OCI-LY1 (cell line): ENCODE measurements at regions not wholly inside any gene's neighbourhood (a gene's known extent, or its start where the extent isn't known, plus 50 kb on each side); places are given as distances from the start of the nearest gene placed in this dataset.

Experiments used
- H2AFZ ChIP-seq: fragments of 200-600 bp; sonication (generic), shearing (Covaris generic); 2 replicates; pipeline ENCODE4 v1.6.0; 2014; ENCODE audit warnings: antibody characterized with exemption, mild to moderate bottlenecking, low read length
- H3F3A ChIP-seq: fragments of 200-600 bp; sonication (generic), shearing (Covaris generic); 2 replicates; pipeline ENCODE4 v1.6.0; 2014; ENCODE audit warnings: mild to moderate bottlenecking, antibody characterized with exemption, low read length, moderate library complexity; ENCODE audit not compliant: insufficient read depth
- H3K27ac ChIP-seq: fragments of 200-600 bp; sonication (generic); 2 replicates; pipeline ENCODE4 v1.5.1; 2014; ENCODE audit warnings: low read length, mixed run types, mild to moderate bottlenecking, low read depth; ENCODE audit not compliant: poor library complexity, severe bottlenecking
- H3K27me3 ChIP-seq: fragments of 200-600 bp; sonication (generic); 2 replicates; pipeline ENCODE4 v1.6.0; 2014; ENCODE audit warnings: antibody characterized with exemption, mild to moderate bottlenecking, low read length, moderate library complexity; ENCODE audit not compliant: insufficient read depth
- H3K36me3 ChIP-seq: fragments of 200-600 bp; sonication (generic); 2 replicates; pipeline ENCODE4 v1.6.1; 2014; ENCODE audit warnings: mild to moderate bottlenecking, antibody characterized with exemption, low read length, moderate library complexity, mixed read lengths; ENCODE audit not compliant: insufficient read depth
- H3K4me1 ChIP-seq: fragments of 200-600 bp; sonication (generic); 2 replicates; pipeline ENCODE4 v1.5.1; 2014; ENCODE audit warnings: mild to moderate bottlenecking, low read length, moderate library complexity; ENCODE audit not compliant: insufficient read depth, severe bottlenecking
- H3K4me2 ChIP-seq: fragments of 200-600 bp; sonication (generic), shearing (Covaris generic); 2 replicates; pipeline ENCODE4 v1.6.1; 2014; ENCODE audit warnings: low read length
- H3K4me3 ChIP-seq: fragments of 200-600 bp; sonication (generic); 2 replicates; pipeline ENCODE4 v1.5.1; 2014; ENCODE audit warnings: low read length, low read depth, mild to moderate bottlenecking, mixed read lengths; ENCODE audit not compliant: poor library complexity, severe bottlenecking
- H3K79me2 ChIP-seq: fragments of 200-600 bp; shearing (Covaris generic); 2 replicates; pipeline ENCODE4 v1.6.1; 2016; ENCODE audit warnings: mixed run types, low read length, mixed read lengths; ENCODE audit not compliant: insufficient read depth
- H3K9ac ChIP-seq: fragments of 200-600 bp; sonication (generic), shearing (Covaris generic); 2 replicates; pipeline ENCODE4 v1.6.1; 2014; ENCODE audit warnings: mild to moderate bottlenecking, low read length, mixed read lengths
- H3K9me2 ChIP-seq: fragments of 200-600 bp; sonication (generic), shearing (Covaris generic); 2 replicates; pipeline ENCODE4 v1.6.1; 2014; ENCODE audit warnings: low read depth, mild to moderate bottlenecking, low read length, mixed read lengths
- H3K9me3 ChIP-seq: fragments of 200-600 bp; shearing (Covaris generic); 2 replicates; pipeline ENCODE4 v1.6.1; 2014; ENCODE audit warnings: low read length, mixed read lengths
- H4K20me1 ChIP-seq: fragments of 200-600 bp; sonication (generic), shearing (Covaris generic); 2 replicates; pipeline ENCODE4 v1.6.0; 2016; ENCODE audit warnings: mild to moderate bottlenecking, low read length; ENCODE audit not compliant: insufficient read depth
- EZH2 ChIP-seq: fragments of 200-600 bp; sonication (generic), shearing (Covaris generic); IDR thresholded peaks from 2 replicates; pipeline ENCODE4 v1.8.0; 2017; ENCODE audit warnings: borderline replicate concordance, mixed run types, mild to moderate bottlenecking, antibody characterized with exemption, low read length, moderate library complexity, mixed read lengths
- TF ChIP-seq, protein P1 (sequence below): fragments of 200-600 bp; sonication (generic), shearing (Covaris generic); IDR thresholded peaks from 2 replicates; pipeline ENCODE4 v1.5.1; 2017; ENCODE audit warnings: mild to moderate bottlenecking, antibody characterized with exemption, low read length, moderate library complexity, mixed read lengths

DNA sequence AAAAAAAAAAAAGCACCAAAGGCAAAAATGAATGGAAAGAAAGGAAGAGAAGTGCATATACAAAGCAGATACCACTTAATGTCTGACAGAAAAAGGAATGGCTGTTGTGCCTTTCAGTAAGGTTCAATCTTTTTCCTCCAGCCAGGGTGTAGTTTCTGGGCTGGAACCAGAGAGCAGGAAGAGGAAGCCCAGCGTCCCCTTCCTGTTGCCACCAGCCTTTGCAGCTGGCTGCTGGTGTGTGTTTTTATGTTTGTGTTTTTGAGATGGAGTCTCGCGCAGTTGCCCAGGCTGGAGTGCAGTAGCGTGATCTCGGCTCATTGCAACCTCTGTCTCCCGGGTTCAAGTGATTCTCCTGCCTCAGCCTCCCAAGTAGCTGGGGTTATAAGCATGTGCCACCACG, 64.6 kb upstream of the LTA4H start:
- Histone ChIP-seq H3K9me2 (no peaks in the 10 kb centered on the region), H3K27me3 (no peaks in the 10 kb centered on the region), H3F3A (no peaks in the 10 kb centered on the region), H3K79me2 (no peaks in the 10 kb centered on the region), H3K9me3 (no peaks in the 10 kb centered on the region), H3K9ac (no peak overlapping the region), H3K4me2 (no peak overlapping the region), H4K20me1 (no peaks in the 10 kb centered on the region), H3K4me1 (peaks cover 14% of the 10 kb centered on the region), H3K36me3 (no peaks in the 10 kb centered on the region), H2AFZ (no peak overlapping the region), H3K27ac (no peak overlapping the region), H3K4me3 (no peak overlapping the region)
- TF ChIP-seq, protein P1, sequence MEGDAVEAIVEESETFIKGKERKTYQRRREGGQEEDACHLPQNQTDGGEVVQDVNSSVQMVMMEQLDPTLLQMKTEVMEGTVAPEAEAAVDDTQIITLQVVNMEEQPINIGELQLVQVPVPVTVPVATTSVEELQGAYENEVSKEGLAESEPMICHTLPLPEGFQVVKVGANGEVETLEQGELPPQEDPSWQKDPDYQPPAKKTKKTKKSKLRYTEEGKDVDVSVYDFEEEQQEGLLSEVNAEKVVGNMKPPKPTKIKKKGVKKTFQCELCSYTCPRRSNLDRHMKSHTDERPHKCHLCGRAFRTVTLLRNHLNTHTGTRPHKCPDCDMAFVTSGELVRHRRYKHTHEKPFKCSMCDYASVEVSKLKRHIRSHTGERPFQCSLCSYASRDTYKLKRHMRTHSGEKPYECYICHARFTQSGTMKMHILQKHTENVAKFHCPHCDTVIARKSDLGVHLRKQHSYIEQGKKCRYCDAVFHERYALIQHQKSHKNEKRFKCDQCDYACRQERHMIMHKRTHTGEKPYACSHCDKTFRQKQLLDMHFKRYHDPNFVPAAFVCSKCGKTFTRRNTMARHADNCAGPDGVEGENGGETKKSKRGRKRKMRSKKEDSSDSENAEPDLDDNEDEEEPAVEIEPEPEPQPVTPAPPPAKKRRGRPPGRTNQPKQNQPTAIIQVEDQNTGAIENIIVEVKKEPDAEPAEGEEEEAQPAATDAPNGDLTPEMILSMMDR = no peak
- TF ChIP-seq EZH2 = no peak

DNA sequence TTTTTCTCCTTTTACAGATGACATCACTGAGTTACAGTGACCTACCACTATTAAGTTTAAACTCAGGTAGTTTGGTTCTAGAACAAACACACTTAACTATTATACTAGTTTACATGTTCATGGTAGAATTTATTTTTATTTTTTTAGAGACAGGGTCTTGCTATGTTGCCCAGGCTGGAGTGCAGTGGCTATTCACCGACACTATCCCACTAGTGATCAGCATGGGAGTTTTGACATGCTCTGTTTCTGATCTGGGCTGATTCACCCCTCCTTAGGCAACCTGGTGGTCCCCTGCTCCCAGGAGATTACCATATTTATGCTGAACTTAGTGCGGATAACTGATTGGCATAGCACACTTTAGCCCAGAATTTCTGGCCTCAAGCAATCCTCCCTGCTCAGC, 66.4 kb upstream of the LTA4H start:
- Histone ChIP-seq H3K4me1 (peaks cover 25% of the 10 kb centered on the region), H2AFZ (no peak overlapping the region), H3K79me2 (no peaks in the 10 kb centered on the region), H3K9me3 (no peaks in the 10 kb centered on the region), H3K9me2 (no peaks in the 10 kb centered on the region), H4K20me1 (no peaks in the 10 kb centered on the region), H3K27me3 (no peaks in the 10 kb centered on the region), H3K36me3 (no peaks in the 10 kb centered on the region), H3K4me2 (no peak overlapping the region), H3K9ac (no peak overlapping the region), H3K27ac (no peak overlapping the region), H3K4me3 (no peak overlapping the region), H3F3A (no peaks in the 10 kb centered on the region)
- TF ChIP-seq, protein P1 = no peak
- TF ChIP-seq EZH2 = no peak

DNA sequence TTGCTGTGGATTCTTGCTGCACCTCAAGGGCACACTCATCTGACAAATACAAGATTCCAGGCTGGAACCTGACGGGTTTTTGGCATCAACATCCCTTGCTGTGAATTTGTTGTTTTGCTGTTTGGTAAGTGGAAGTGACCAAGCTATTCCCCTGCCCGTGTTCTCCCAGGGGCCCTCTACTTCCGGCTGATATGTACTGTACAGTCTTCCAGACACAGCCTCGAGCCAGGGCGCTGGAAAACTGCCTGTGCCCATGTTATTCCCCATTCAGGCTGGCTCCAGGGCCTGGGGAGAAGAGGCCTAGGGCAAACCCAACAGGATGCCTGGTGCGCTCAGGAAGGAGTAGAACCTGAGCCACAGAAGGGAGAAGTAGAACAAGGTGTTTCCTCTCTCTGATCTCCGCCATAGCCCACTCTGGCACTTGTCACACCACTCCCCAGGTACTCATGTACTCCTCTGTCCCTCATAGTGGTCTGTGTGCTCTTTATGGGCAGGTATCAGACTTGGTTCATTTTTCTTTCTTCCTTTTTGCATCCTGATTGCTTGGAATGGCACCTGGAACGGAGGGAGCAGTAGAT, 67.8 kb upstream of the LTA4H start:
- H2AFZ ChIP-seq = no peak overlapping the region
- H3K27me3 ChIP-seq = no peaks in the 10 kb centered on the region
- no peak overlapping the region for H3K4me2 ChIP-seq
- no peaks in the 10 kb centered on the region for H3K36me3 ChIP-seq
- no peaks in the 10 kb centered on the region for H3K9me3 ChIP-seq
- no peak overlapping the region for H3K9ac ChIP-seq
- no peaks in the 10 kb centered on the region for H4K20me1 ChIP-seq
- no peaks in the 10 kb centered on the region for H3K79me2 ChIP-seq
- TF ChIP-seq, protein P1 = no peak
- TF ChIP-seq EZH2 = no peak
- H3K4me3 ChIP-seq = no peak overlapping the region
- H3K9me2 ChIP-seq = no peaks in the 10 kb centered on the region
- no peaks in the 10 kb centered on the region for H3F3A ChIP-seq
- peaks cover 28% of the 10 kb centered on the region for H3K4me1 ChIP-seq
- H3K27ac ChIP-seq = no peak overlapping the region
